ENCODE measurements at regions not wholly inside any gene's neighbourhood (a gene's known extent, or its start where the extent isn't known, plus 50 kb on each side); places are given as distances from the start of the nearest gene placed in this dataset.
"Not testable (repeated sequence)": the region's sequence is repeated elsewhere in the genome, so short reads cannot be mapped to it uniquely, and the experiment has no call there.

GRCh38 chr13:81247711-81248110, 906.8 kb upstream of the SPRY2 start:
- Histone ChIP-seq H3K36me3 (no peaks in the 10 kb centered on the region), H3K27ac (no peak overlapping the region), H3K4me1 (no peaks in the 10 kb centered on the region), H3K9me3 (no peaks in the 10 kb centered on the region), H3K4me3 (no peak overlapping the region), H3K27me3 (no peaks in the 10 kb centered on the region)
- TF ChIP-seq CTCF (IDR thresholded peaks at IDR 0.05), result no peak
- DNase-seq (ENCODE audit: low spot score), result no peak

GRCh38 chr13:81246556-81246955, 905.6 kb upstream of the SPRY2 start:
- H3K4me3 ChIP-seq, result no peak overlapping the region
- H3K27me3 ChIP-seq, result no peaks in the 10 kb centered on the region
- no peak for TF ChIP-seq CTCF (IDR thresholded peaks at IDR 0.05)
- no peak overlapping the region for H3K27ac ChIP-seq
- DNase-seq (ENCODE audit: low spot score), result no peak
- no peaks in the 10 kb centered on the region for H3K4me1 ChIP-seq
- H3K36me3 ChIP-seq, result no peaks in the 10 kb centered on the region
- no peaks in the 10 kb centered on the region for H3K9me3 ChIP-seq

- Histone ChIP-seq H3K4me1 (no peaks in the 10 kb centered on the region), H3K4me3 (no peak overlapping the region), H3K27ac (no peak overlapping the region), H3K36me3 (no peaks in the 10 kb centered on the region), H3K9me3 (no peaks in the 10 kb centered on the region), H3K27me3 (no peaks in the 10 kb centered on the region)
- TF ChIP-seq CTCF (IDR thresholded peaks at IDR 0.05), result no peak
- DNase-seq (ENCODE audit: low spot score), result no peak
Measured at GRCh38 chr13:81244011-81244410, 903.1 kb upstream of the SPRY2 start.

DNA sequence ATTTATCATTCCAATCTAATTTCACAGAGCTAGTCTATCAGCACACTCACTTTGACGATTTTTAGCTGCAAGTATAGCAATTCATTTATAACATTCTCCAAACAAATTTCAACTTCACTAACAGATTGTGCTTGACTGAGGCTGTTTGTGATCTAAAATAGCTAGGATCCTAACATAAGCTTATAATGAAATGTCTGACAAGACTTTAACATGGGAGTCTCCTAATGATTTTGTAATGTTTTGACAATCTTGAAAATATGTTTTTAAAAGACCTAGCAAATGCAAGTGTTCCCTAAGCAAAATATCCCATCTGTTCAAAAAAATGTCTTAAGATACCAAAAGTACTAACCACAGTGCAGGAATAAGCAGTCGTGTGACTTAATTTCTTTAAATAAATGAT, 889.5 kb upstream of the SPRY2 start:
- no peaks in the 10 kb centered on the region for H3K27me3 ChIP-seq
- no peaks in the 10 kb centered on the region for H3K36me3 ChIP-seq
- no peaks in the 10 kb centered on the region for H3K4me1 ChIP-seq
- H3K4me3 ChIP-seq, result no peak overlapping the region
- TF ChIP-seq CTCF (IDR thresholded peaks at IDR 0.05), result no peak
- no peaks in the 10 kb centered on the region for H3K9me3 ChIP-seq
- H3K27ac ChIP-seq, result no peak overlapping the region
- DNase-seq (ENCODE audit: low spot score), result no peak

DNA sequence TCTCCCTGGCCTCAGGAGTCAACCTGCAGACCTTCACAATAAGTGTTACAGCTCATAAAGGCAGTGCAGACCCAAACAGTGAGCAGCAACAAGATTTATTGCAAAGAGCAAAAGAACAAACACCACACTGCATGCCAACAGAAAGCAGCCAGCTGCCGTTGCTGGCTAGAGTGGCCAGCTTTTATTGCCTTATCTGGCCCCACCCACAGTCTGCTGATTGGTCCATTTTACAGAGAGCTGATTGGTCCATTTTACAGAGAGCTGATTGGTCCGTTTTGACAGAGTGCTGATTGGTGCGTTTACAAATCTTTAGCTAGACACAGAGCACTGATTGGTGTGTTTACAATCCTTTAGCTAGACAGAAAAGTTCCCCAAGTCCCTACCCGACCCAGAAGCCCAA, 885.9 kb upstream of the SPRY2 start:
- H3K27me3 ChIP-seq; H3K4me1 ChIP-seq; H3K27ac ChIP-seq; H3K9me3 ChIP-seq; DNase-seq (ENCODE audit: low spot score); H3K36me3 ChIP-seq; H3K4me3 ChIP-seq: not testable (repeated sequence)

DNA sequence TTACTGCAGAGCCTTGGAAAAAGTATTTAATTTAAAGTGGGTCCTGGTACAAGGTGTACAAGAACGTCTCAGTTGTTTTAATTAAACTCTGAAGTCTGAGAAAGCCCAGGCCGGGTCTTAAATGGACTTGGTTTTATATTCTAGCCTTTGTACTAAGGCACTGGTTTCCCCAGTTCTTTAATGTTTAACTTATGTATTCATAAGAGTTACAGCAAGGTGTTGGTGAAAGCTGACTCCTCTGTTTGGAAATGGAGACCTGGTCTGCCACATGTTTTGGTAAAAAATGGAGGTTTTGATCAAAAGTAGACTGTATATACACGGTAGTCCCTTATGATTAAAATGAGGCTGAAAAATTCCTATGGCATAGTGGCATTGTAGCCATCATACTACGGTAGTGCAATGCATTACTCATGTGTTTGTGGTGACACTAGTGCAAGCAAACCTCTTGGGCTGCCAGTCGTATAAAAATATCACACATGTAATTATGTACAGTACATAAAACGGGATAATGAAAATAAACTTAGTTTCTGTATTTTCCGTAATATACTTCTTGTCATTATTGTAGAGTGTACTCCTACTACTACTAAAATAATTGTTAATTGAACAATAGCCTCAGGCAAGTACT, 883.4 kb upstream of the SPRY2 start:
- Histone ChIP-seq H3K9me3 (no peaks in the 10 kb centered on the region), H3K4me1 (no peaks in the 10 kb centered on the region), H3K27ac (no peak overlapping the region), H3K4me3 (no peak overlapping the region), H3K36me3 (no peaks in the 10 kb centered on the region), H3K27me3 (no peaks in the 10 kb centered on the region)
- DNase-seq (ENCODE audit: low spot score), result no peak
- TF ChIP-seq CTCF (IDR thresholded peaks at IDR 0.05), result no peak
